ENCODE measurements at regions not wholly inside any gene's neighbourhood (a gene's known extent, or its start where the extent isn't known, plus 50 kb on each side); places are given as distances from the start of the nearest gene placed in this dataset.

GRCh38 chr13:33994826-33995502, 177.0 kb downstream of the RFC3 start:
- DNase-seq (ENCODE audit: low read depth in 6 of 9, low spot score in 9 of 9): no peak
- 93% methylated on average over 4 of the region's 4 CpGs for WGBS
- Histone ChIP-seq H3K4me3 (ENCODE audit: low read length in 2 of 2) (no peak overlapping the region), H3K27ac (ENCODE audit: low read depth in 1 of 2, low read length in 1 of 2) (no peak overlapping the region), H3K36me3 (ENCODE audit: control insufficient read depth in 2 of 2, insufficient read depth in 2 of 2, low read length in 1 of 2) (no peaks in the 10 kb centered on the region), H3K27me3 (ENCODE audit: control insufficient read depth in 2 of 2, insufficient read depth in 1 of 2, low read length in 1 of 2) (no peaks in the 10 kb centered on the region), H3K4me1 (ENCODE audit: control insufficient read depth in 2 of 2, insufficient read depth in 2 of 2, low read length in 2 of 2) (no peaks in the 10 kb centered on the region), H3K9me3 (ENCODE audit: control insufficient read depth in 2 of 2, insufficient read depth in 1 of 2, low read length in 1 of 2) (no peaks in the 10 kb centered on the region)

- no peak overlapping the region for H3K27ac ChIP-seq (ENCODE audit: low read depth in 1 of 2, low read length in 1 of 2)
- no peaks in the 10 kb centered on the region for H3K27me3 ChIP-seq (ENCODE audit: control insufficient read depth in 2 of 2, insufficient read depth in 1 of 2, low read length in 1 of 2)
- no peaks in the 10 kb centered on the region for H3K4me1 ChIP-seq (ENCODE audit: control insufficient read depth in 2 of 2, insufficient read depth in 2 of 2, low read length in 2 of 2)
- no peak for DNase-seq (ENCODE audit: low read depth in 6 of 9, low spot score in 9 of 9)
- H3K9me3 ChIP-seq (ENCODE audit: control insufficient read depth in 2 of 2, insufficient read depth in 1 of 2, low read length in 1 of 2): no peaks in the 10 kb centered on the region
- H3K36me3 ChIP-seq (ENCODE audit: control insufficient read depth in 2 of 2, insufficient read depth in 2 of 2, low read length in 1 of 2): no peaks in the 10 kb centered on the region
- 97% methylated on average over 7 of the region's 7 CpGs for WGBS
- no peak overlapping the region for H3K4me3 ChIP-seq (ENCODE audit: low read length in 2 of 2)
Observed at GRCh38 chr13:33996636-33997035, 178.7 kb downstream of the RFC3 start.

- no peak for DNase-seq (ENCODE audit: low read depth in 6 of 9, low spot score in 9 of 9)
- 92% methylated on average over 3 of the region's 3 CpGs for whole genome bisulfite sequencing
- H3K4me3 ChIP-seq (ENCODE audit: low read length in 2 of 2): no peak overlapping the region
Observed at GRCh38 chr13:33997574-33997973, 179.6 kb downstream of the RFC3 start.

GRCh38 chr13:33999811-34000605, 182.1 kb downstream of the RFC3 start:
- Histone ChIP-seq H3K4me3 (ENCODE audit: low read length in 2 of 2) (no peak overlapping the region), H3K27ac (ENCODE audit: low read depth in 1 of 2, low read length in 1 of 2) (no peak overlapping the region), H3K27me3 (ENCODE audit: control insufficient read depth in 2 of 2, insufficient read depth in 1 of 2, low read length in 1 of 2) (no peaks in the 10 kb centered on the region), H3K36me3 (ENCODE audit: control insufficient read depth in 2 of 2, insufficient read depth in 2 of 2, low read length in 1 of 2) (no peaks in the 10 kb centered on the region), H3K4me1 (ENCODE audit: control insufficient read depth in 2 of 2, insufficient read depth in 2 of 2, low read length in 2 of 2) (no peaks in the 10 kb centered on the region), H3K9me3 (ENCODE audit: control insufficient read depth in 2 of 2, insufficient read depth in 1 of 2, low read length in 1 of 2) (no peaks in the 10 kb centered on the region)
- DNase-seq (ENCODE audit: low read depth in 6 of 9, low spot score in 9 of 9): no peak
- 92% methylated on average over 6 of the region's 6 CpGs for WGBS

More at GRCh38 chr13:33997574-33997973, 179.6 kb downstream of the RFC3 start:
- no peaks in the 10 kb centered on the region for H3K9me3 ChIP-seq (ENCODE audit: control insufficient read depth in 2 of 2, insufficient read depth in 1 of 2, low read length in 1 of 2)
- no peaks in the 10 kb centered on the region for H3K4me1 ChIP-seq (ENCODE audit: control insufficient read depth in 2 of 2, insufficient read depth in 2 of 2, low read length in 2 of 2)
- no peaks in the 10 kb centered on the region for H3K36me3 ChIP-seq (ENCODE audit: control insufficient read depth in 2 of 2, insufficient read depth in 2 of 2, low read length in 1 of 2)
- H3K27me3 ChIP-seq (ENCODE audit: control insufficient read depth in 2 of 2, insufficient read depth in 1 of 2, low read length in 1 of 2): no peaks in the 10 kb centered on the region
- no peak overlapping the region for H3K27ac ChIP-seq (ENCODE audit: low read depth in 1 of 2, low read length in 1 of 2)

- DNase-seq (ENCODE audit: low read depth in 6 of 9, low spot score in 9 of 9): no peak
Observed at GRCh38 chr13:34000955-34001354, 183.0 kb downstream of the RFC3 start.

GRCh38 chr13:34001389-34001788, 183.4 kb downstream of the RFC3 start:
- Histone ChIP-seq H3K4me3 (ENCODE audit: low read length in 2 of 2) (no peak overlapping the region), H3K4me1 (ENCODE audit: control insufficient read depth in 2 of 2, insufficient read depth in 2 of 2, low read length in 2 of 2) (no peaks in the 10 kb centered on the region), H3K9me3 (ENCODE audit: control insufficient read depth in 2 of 2, insufficient read depth in 1 of 2, low read length in 1 of 2) (no peaks in the 10 kb centered on the region), H3K36me3 (ENCODE audit: control insufficient read depth in 2 of 2, insufficient read depth in 2 of 2, low read length in 1 of 2) (no peaks in the 10 kb centered on the region), H3K27me3 (ENCODE audit: control insufficient read depth in 2 of 2, insufficient read depth in 1 of 2, low read length in 1 of 2) (no peaks in the 10 kb centered on the region), H3K27ac (ENCODE audit: low read depth in 1 of 2, low read length in 1 of 2) (no peak overlapping the region)
- 89% methylated on average over 4 of the region's 4 CpGs for WGBS
- DNase-seq (ENCODE audit: low read depth in 6 of 9, low spot score in 9 of 9): no peak

More at GRCh38 chr13:34000955-34001354, 183.0 kb downstream of the RFC3 start:
- no peaks in the 10 kb centered on the region for H3K36me3 ChIP-seq (ENCODE audit: control insufficient read depth in 2 of 2, insufficient read depth in 2 of 2, low read length in 1 of 2)
- no peaks in the 10 kb centered on the region for H3K9me3 ChIP-seq (ENCODE audit: control insufficient read depth in 2 of 2, insufficient read depth in 1 of 2, low read length in 1 of 2)
- H3K4me3 ChIP-seq (ENCODE audit: low read length in 2 of 2): no peak overlapping the region
- no peak overlapping the region for H3K27ac ChIP-seq (ENCODE audit: low read depth in 1 of 2, low read length in 1 of 2)
- H3K27me3 ChIP-seq (ENCODE audit: control insufficient read depth in 2 of 2, insufficient read depth in 1 of 2, low read length in 1 of 2): no peaks in the 10 kb centered on the region
- H3K4me1 ChIP-seq (ENCODE audit: control insufficient read depth in 2 of 2, insufficient read depth in 2 of 2, low read length in 2 of 2): no peaks in the 10 kb centered on the region

GRCh38 chr13:34002141-34002540, 184.2 kb downstream of the RFC3 start:
- Histone ChIP-seq H3K27me3 (ENCODE audit: control insufficient read depth in 2 of 2, insufficient read depth in 1 of 2, low read length in 1 of 2) (no peaks in the 10 kb centered on the region), H3K9me3 (ENCODE audit: control insufficient read depth in 2 of 2, insufficient read depth in 1 of 2, low read length in 1 of 2) (no peaks in the 10 kb centered on the region), H3K4me3 (ENCODE audit: low read length in 2 of 2) (no peak overlapping the region), H3K4me1 (ENCODE audit: control insufficient read depth in 2 of 2, insufficient read depth in 2 of 2, low read length in 2 of 2) (no peaks in the 10 kb centered on the region), H3K36me3 (ENCODE audit: control insufficient read depth in 2 of 2, insufficient read depth in 2 of 2, low read length in 1 of 2) (no peaks in the 10 kb centered on the region), H3K27ac (ENCODE audit: low read depth in 1 of 2, low read length in 1 of 2) (no peak overlapping the region)
- DNase-seq (ENCODE audit: low read depth in 6 of 9, low spot score in 9 of 9): no peak
- WGBS: 84% methylated on average over 1 of the region's 1 CpG

- no peak for DNase-seq (ENCODE audit: low read depth in 6 of 9, low spot score in 9 of 9)
- WGBS: 96% methylated on average over 4 of the region's 4 CpGs
- Histone ChIP-seq H3K36me3 (ENCODE audit: control insufficient read depth in 2 of 2, insufficient read depth in 2 of 2, low read length in 1 of 2) (no peaks in the 10 kb centered on the region), H3K27me3 (ENCODE audit: control insufficient read depth in 2 of 2, insufficient read depth in 1 of 2, low read length in 1 of 2) (no peaks in the 10 kb centered on the region), H3K9me3 (ENCODE audit: control insufficient read depth in 2 of 2, insufficient read depth in 1 of 2, low read length in 1 of 2) (no peaks in the 10 kb centered on the region), H3K4me3 (ENCODE audit: low read length in 2 of 2) (no peak overlapping the region), H3K27ac (ENCODE audit: low read depth in 1 of 2, low read length in 1 of 2) (no peak overlapping the region), H3K4me1 (ENCODE audit: control insufficient read depth in 2 of 2, insufficient read depth in 2 of 2, low read length in 2 of 2) (no peaks in the 10 kb centered on the region)
Observed at GRCh38 chr13:34002924-34003323, 185.0 kb downstream of the RFC3 start.

- no peaks in the 10 kb centered on the region for H3K27me3 ChIP-seq (ENCODE audit: control insufficient read depth in 2 of 2, insufficient read depth in 1 of 2, low read length in 1 of 2)
- H3K4me1 ChIP-seq (ENCODE audit: control insufficient read depth in 2 of 2, insufficient read depth in 2 of 2, low read length in 2 of 2): no peaks in the 10 kb centered on the region
- H3K36me3 ChIP-seq (ENCODE audit: control insufficient read depth in 2 of 2, insufficient read depth in 2 of 2, low read length in 1 of 2): no peaks in the 10 kb centered on the region
- no peak overlapping the region for H3K4me3 ChIP-seq (ENCODE audit: low read length in 2 of 2)
- H3K27ac ChIP-seq (ENCODE audit: low read depth in 1 of 2, low read length in 1 of 2): no peak overlapping the region
- no peaks in the 10 kb centered on the region for H3K9me3 ChIP-seq (ENCODE audit: control insufficient read depth in 2 of 2, insufficient read depth in 1 of 2, low read length in 1 of 2)
- 69% methylated on average over 4 of the region's 4 CpGs for WGBS
- DNase-seq (ENCODE audit: low read depth in 6 of 9, low spot score in 9 of 9): no peak
Observed at GRCh38 chr13:34003656-34004055, 185.7 kb downstream of the RFC3 start.

Measured in thymus (tissue), 11 donors.